Stimulated activated CD4-positive, alpha-beta T cell treated with anti-CD3 and anti-CD28 coated beads, Interleukin-2, amount 100 ng/mL, for 48 hours (primary cell): ENCODE measurements at regions not wholly inside any gene's neighbourhood (a gene's known extent, or its start where the extent isn't known, plus 50 kb on each side); places are given as distances from the start of the nearest gene placed in this dataset.
"Not testable (repeated sequence)": the region's sequence is repeated elsewhere in the genome, so short reads cannot be mapped to it uniquely, and the experiment has no call there.

ENCODE experiments used
- DNase-seq, 2 donors: peaks; one replicate each; pipeline ENCODE4 v3.0.0-alpha.2; 2020

DNA sequence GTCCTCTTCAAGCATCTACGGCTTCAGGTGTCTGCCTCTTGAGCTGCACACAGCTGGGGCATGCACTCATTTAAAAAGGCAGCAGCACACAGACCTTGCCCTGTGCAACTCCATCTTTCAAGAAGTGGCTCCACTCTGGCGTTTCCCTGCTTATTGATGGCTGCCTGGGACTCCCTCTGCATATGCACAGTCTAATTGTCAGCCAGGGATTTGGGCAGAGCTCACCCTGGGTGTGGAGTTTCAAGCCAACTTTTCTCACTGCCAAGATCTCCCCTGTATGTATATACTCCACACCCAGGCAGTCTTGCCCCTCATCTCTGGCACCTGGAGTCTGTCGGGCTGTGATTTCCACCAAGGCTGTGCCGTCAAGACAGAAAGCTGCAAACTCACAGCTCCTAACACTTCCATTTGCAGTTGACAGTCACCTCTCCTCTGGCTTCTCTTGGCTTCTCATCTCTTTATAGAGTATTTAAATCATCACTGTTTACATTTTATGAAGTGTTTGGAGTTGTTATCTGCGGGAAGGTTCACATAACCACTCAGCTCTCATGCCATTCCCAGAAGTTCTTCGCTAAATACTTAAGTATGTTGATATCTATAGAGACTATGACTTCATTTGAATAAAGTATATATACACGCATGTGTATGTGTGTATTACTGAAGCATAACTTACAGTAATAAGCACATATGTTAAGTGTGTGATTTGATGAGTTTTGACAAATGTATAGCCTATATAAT is 130.5 kb upstream of the ZNF469 start:
- not testable (repeated sequence) for DNase-seq

DNA sequence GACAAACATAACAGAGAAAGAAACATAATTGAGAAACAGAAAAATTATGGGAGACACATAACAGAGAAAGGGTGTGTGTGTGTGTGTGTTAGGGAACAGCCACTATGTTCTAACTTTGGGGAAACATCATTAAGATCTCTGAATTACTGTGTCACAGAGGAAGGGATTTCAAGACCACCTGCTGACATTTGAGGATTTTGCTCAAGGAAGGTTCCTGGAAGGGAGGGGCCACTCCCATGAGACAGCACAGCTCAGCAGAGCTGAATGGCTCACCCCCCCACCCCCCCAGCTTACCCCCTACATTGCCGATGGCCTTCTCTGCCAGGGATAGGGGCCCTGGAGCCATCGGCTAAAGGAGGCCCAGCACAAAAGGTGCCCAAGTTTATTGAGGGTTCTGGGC is 124.6 kb upstream of the ZNF469 start:
- not testable (repeated sequence) for DNase-seq

DNA sequence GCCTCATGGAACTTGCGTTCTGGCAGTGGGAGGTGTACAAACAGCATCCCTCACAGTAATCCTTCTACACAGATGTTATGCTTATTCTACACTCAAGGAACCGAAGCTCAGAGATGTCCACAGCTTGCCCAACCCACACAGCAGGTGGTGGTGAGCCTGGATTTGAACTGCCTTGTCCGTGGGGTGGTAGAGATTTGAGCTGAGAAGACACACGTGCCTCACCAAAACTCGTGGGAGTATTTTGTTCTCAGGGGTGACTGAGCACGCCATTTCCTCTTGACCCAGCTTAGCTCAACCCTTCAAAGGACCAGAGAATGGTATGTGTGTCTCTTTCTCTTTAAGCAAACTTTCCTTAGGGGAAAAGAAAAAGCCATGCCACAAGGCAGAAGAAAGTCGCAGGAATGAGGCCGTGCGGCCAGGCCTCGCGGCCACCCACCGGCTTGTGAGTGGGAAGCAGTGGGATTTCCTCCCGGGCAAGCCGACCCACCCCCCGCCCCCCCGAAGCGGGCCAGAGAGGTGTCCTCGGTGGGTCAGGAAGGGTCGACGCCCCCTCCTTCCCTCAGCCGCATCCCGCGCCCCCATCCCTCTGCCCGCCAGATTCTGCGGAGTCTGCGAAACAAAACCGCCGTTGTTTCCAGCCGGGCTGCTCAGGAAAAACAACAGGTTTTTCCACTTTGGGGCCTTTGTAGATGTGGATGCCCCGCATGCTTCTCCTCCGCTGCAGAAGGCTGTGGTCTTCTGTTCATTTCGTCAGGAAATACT is 123.8 kb upstream of the ZNF469 start:
- DNase-seq: not testable (repeated sequence)

DNA sequence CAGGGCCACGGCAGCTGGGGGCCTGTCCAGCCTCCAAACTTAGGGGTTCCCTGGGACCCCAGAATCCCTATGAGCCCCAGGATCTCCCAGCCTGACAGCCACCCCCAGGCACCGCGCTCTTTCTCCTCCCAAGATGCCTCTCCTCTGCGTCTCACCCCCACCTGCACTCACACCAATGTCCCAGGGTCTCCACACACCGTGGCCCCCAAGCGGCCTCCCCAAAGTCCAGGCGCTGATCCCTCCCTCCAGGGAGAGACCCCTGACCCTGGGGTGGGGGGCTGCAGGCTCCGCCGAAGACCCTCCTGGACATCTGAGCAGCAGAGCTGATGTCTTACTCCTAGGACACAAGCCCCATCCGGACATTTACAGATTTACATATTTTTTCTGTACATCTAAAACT is 123.2 kb upstream of the ZNF469 start:
- DNase-seq: not testable (repeated sequence)

DNA sequence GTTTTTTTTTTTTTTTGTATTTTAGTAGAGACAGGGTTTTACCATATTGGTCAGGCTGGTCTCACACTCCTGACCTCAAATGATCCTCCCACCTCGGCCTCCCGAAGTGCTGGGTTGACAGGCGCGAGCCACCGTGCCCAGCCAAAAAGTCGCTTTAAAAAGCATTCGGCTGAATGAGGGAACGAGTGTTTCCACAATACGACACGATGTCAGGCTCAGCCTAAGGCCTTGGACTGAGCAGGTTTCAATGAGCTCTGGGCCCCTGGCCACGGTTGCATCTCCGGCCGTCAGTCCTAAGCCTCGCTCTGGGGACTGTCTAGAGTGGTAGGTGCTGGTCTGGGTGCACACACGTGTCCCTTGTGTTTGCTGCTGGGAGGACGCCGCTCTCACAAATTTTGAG is 122.6 kb upstream of the ZNF469 start:
- DNase-seq: not testable (repeated sequence)

DNA sequence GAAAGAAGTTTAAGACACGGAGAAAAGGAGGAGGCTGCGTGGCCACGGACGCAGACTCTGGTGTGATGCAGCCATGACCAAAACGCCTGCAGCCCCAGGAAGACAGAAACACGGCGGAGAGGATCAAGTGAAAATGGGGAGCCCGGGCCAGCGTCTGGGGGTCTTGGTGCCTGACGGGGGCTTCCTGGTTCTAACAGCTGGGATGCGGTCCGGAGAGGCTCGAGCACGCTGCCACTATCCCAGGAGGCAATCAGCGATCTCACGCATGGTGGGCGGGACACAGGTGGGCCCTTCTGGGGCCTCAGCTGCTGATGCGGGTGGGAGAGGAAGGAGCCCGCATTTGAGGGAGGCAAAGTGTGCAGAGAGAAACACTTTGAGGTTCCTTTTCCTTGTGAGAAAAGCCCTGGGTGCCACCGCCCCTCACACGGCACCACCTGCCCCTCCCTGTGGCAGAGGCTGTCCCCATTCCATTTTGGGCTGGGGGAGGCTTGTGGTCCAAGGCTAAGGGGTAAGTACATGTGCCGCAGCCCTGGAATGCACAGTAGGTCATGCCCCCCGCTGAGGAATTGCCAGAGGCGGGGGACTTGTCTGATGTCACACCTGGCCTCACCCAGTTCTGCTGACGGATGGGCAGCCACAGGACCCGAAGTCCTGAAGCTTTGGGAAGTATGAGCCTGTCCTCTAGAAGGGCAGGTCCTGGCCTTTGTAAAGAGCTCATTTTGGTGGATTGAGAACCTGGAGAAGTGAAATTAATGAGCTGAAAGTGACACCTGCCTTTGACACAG is 121.7 kb upstream of the ZNF469 start:
- DNase-seq: not testable (repeated sequence)

DNA sequence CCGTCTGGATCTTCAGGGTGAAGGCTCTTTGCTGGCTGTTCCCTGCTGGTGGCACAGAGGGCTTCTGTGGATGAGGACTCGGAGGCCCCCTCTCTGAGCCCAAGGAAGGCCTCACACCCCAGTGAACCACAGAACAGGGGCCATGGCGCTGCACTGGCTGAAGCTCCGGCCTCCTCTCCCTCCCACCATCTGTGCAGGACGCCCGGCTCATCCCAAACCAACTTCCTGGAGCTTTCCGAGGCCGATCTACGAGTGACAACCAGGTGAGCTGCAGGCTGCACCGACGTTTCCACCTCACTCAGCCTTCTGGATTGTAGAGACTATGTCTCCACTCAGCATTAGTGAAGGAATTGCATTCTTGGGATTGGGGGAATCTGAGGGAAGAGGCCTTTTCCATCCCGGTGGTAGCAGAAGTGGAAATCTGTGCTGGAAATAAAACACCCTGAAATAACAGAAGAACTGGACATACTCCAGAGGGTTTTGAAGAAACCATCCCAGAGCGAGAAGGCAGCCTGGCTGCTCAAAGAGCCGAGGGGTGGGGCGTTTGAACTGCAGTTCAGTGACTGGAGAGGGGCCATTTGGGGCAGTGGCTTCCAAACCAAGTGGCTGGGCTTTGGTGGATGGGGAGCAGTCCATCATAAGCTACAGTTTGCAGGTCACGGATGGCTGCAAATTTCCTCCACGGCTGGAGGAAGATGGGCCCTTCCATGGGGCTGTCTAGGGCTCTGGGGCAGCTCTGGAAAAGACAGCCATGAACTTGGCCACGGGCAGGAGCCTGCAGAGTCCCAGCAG is 120.7 kb upstream of the ZNF469 start:
- DNase-seq: not testable (repeated sequence)

DNA sequence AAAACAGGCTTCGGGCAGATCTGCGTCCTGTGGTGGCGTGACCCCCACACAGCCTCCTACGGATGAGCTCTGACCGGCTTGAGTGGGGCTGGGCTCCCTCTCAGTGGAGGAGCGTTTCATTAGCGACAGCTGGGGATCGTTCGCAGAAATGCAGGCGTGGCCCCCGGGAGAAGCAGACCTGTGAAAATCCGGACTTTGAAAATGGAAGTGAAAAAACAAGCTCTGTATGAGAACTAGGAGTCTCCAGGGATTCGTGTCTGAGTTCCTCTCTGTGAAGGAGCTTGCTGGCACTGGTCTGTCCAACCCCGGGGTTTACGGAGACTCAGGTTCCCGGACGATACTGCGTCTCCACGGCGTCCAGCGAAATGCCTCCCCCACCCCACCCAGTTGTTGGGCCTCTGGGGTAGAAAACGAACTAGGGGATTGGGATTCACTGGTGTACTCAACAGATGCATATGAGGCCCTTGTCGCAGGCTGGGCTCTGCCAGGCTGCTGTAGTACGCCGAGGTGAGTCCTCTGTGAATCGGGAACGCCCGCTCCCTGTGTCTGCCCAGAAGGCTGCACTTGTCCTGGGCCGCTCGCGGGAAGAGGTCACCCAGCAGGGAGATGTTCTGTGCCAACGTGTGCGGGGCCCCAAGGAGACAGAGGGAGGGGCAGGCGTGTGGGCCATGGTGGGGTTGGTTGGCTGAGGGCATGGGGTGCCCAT is 119.7 kb upstream of the ZNF469 start:
- not testable (repeated sequence) for DNase-seq

DNA sequence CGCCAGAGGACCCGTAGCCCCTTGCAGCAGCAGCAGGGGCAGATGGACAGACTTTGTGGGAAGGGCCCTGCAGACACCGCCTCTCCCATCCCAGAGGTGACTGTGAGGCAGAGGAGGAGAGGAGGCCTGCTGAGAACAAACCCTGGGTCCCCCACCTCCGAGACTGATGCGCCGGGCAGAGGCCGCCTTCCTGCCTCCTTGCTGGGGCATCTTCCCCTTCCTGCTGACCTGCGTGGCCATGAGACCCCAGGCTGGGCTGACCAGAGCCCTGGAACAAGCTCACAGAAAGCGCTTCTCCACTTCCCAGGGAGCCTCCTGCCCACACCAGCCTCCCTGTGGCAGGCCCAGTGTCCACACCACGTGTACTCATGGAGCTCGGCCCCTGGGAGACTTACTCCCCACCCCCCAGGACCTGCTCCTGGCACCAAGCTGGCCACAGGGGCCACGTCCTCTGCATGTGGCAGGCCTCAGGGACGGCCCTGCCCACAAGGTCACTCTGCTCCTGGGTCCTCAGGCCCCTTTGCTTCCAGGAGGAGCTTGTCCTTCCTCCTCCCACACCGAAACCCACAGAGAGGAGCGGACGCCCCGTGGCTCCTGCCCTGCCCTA is 119.0 kb upstream of the ZNF469 start:
- DNase-seq: not testable (repeated sequence)

DNA sequence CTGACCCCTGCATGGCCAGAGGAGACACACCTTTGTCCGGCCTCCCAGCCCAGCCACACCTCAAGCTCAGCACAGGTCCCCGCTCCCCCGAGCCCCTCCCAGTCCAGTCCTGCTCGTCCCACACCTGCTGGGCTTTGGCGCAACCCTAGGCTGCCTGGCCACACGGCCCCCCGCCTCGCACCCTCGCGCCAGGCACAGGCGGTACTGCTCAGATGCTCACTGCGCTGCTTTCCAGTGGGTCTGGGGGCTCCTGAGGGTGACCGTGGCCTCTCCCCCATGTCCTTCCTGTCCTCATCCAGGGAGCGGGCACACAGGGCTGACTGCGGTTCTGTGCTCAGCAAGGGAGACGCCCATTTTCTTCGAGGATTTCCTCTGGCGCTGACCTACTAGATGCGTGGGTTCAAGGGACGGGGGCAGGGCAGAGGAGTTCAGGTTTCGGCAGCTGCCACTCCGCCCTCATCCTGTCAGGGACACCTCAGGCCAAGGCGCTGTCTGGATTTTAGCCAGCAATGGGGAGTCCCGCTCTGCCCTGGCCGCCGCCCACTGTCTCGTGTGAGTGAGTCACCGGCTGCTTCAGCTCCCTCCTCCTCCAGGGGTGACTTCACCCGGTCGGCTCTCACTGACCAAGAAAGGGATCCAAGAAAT is 118.0 kb upstream of the ZNF469 start:
- DNase-seq: peak; percentile 44 to 51

DNA sequence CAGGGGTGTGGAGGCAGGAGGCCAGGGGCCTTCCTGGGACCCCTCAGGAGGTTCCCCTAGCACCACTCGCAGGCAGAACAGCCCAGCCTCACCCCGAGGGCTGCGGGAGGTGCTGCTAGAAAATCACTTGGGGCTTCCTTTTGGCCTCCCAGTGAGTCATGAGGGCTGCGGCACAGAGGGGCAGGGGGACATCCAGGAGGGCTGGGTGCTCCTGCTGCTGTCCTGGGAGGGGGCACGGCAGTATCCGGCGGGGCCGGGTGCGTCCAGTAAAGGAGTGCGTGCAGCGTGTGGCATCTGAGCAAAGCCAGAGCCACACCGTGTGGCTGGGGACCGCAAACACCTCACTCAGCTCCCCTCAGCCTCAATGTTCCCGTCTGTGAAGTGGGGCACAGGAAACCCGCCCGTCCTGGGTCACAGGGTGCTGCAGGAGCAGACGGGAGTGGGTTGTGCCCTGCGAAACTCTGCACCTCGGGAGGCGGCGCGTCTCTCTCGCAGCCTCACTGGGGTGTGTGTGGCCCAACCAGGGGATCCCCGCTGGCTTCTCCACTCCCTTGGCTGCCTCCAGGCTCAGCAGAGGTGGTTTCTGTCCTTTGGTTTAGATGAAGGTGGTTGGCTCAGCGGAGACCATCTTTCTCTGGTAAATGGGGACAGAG is 117.3 kb upstream of the ZNF469 start:
- peak in 1 of 2 donors; percentile 5 for DNase-seq

DNA sequence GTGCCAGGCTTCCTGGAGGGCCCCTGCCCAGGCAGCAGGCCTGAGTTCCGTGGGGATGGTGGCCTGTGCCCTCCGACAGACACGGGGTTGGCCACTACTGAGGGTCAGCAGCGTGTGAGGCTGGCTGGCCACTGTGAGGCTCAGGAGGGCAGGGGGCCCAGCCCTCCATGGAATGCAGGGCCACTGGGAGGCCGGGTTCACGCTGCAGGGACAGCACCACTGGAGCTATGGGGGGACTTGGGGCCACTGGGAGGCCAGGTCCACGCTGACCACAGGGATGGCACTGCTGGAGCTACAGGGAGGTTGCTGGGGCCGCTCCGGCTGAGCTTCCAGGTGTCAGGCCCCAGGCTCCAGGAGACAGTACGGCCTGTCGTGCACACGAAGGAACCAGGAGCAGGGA is 116.7 kb upstream of the ZNF469 start:
- DNase-seq: not testable (repeated sequence)

DNA sequence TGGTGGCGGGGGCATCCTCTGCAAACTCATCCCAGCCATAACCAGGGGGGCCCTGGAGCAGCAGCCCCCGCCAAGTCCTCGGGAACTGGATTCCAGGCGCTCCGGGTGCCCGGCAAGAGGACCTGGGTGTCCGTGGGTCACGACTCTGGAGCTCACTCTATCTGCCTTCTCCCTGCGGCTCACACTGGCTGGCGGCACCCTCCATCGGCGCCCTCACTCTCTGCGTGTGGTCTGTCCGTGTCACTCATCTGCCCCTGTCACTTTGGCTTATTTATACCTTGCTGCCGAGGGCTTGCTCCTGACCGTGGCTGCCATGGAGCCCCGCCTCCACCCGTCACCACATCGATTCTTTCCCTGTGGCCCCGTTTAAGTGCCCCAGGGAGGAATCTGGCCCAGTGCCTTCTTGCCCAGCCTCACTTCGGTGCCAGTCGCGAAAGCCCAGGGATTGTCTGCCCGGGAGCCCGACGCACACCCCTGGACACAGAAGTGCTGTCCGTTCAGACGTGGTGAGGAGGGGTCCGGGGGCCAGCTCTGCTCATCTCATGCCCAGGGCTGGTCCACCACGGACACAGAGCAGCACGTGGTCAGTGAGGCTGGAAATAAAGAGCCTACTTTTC is 115.7 kb upstream of the ZNF469 start:
- DNase-seq: not testable (repeated sequence)

DNA sequence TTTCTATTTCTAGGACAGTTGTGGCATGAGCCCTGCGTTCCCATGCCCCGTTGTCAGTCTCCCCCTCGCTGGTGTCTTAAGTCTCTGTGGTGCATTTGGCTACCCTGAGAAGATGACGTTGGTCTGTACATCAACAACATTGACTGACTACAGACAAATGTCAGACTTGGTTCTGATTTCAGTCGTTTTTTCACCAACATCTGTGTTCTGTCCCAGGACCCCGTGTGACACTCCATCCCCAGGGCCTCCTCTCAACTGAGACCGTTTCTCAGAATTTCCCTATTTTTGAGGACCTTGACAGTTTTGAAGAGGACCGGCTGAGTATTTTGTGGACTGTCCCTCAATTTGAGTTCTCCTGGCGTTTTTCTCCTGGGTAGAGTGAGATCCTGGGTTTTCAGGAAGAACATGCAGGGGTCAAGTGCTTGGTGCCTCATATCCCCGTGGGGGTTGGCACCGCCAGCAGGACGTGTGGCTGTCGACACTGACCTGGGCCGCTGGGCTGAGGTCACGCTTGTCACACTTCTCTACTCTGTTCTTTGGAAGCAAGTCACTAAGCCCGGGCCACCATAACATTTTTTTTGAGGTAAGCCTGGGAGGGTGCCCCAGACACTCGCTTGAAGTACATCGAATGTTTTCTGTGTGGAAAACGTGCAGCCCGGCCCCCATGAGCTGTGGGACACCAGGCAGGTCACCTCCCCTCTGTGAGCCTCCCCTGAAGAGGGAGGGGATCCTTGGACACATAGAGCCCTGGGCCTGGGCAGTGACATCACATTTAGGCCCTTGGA is 114.4 kb upstream of the ZNF469 start:
- not testable (repeated sequence) for DNase-seq

DNA sequence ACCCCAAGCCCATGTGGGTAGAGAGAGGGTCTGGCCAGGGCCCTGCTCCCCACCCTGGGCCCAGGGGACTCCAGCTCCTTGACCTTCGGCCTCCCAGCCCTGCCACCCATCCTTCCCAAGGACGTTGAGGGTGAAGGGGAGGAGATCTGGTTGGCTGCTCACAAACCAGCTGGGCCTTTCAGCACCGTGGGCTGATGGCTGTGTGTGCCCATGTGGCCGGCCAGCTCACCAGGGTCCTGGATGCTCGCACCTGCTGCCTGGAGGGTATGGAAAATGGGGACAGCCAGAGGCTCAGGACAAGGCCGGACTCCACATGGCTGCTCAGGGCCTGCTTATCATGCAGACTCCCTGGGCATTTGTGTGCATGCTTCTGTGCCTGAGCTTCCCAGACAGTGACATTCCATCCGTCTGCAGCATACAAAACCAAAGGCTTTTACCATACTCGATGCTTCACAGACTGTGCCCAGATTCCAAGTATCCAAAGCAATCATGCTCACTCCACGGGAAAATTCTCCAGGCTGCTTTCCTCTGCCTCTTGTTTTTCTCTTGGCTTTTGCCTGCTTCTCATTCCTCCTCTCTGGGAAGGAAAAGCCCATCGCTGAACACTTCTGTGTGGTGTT is 112.5 kb upstream of the ZNF469 start:
- not testable (repeated sequence) for DNase-seq

DNA sequence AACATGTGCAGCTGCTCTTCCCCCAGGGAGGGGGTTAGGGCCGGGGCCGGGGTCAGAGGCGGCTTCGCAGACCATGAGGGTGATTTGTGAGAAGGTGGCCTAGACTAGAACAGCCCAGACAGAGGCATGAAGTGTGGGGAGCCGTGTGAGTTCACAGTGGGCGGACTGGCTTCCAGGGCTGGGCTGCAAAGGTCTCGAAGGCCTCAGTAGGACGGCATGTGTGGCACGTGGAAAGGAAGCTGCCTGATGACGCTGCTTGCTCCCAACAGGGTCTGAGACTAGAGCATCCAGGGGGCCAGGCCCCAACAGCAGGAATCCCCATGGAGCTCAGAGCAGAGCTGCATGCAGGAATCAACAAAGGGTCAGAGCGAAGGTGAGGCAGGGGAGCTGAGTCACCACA is 111.5 kb upstream of the ZNF469 start:
- DNase-seq: not testable (repeated sequence)

DNA sequence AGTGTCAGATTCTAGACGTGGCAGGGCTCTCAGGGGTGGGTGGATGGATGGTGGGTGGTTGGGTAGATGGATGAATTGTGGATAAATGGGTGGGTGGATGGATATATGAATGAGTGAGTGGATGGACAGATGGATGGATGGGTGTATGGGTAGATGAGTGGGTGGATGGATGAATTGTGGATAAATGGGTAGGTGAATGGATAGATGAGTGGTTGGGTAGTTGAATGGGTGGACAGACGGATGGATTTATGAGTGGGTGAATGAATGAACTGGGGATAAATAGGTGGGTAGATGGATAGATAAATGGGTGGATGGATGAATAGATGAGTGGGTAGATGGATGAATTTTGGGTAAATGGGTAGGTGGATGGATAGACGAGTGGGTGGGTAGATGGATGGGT is 111.0 kb upstream of the ZNF469 start:
- not testable (repeated sequence) for DNase-seq

DNA sequence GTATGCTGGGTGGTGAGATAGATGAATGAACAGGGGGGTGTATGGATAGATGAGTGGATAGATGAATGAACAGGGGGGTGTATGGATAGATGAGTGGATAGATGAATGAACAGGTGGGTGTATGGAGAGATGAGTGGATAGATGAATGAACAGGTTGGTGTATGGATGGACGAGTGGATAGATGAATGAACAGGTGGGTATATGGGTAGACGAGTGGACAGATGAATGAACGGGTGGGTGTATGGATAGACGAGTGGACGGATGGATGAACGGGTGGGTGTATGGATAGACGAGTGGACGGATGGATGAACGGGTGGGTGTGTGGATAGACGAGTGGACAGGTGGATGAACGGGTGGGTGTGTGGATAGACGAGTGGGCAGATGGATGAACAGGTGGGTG is 110.3 kb upstream of the ZNF469 start:
- DNase-seq: not testable (repeated sequence)
